IPS-15b (cell line): ENCODE measurements at regions not wholly inside any gene's neighbourhood (a gene's known extent, or its start where the extent isn't known, plus 50 kb on each side); places are given as distances from the start of the nearest gene placed in this dataset.
"Not testable (repeated sequence)": the region's sequence is repeated elsewhere in the genome, so short reads cannot be mapped to it uniquely, and the experiment has no call there.

ENCODE experiments used
- H3K27me3 ChIP-seq: one replicate; pipeline ENCODE4 v1.6.1; 2013; ENCODE audit warnings: low read length; ENCODE audit not compliant: control insufficient read depth, insufficient read depth
- H3K36me3 ChIP-seq: one replicate; pipeline ENCODE4 v1.6.1; 2013; ENCODE audit warnings: low read length; ENCODE audit not compliant: control insufficient read depth, insufficient read depth
- H3K4me1 ChIP-seq: one replicate; pipeline ENCODE4 v1.6.1; 2013; ENCODE audit warnings: mild to moderate bottlenecking, low read length; ENCODE audit not compliant: control insufficient read depth, insufficient read depth
- H3K4me3 ChIP-seq: one replicate; pipeline ENCODE4 v1.5.1; 2013; ENCODE audit warnings: low read depth, low read length
- H3K9ac ChIP-seq: one replicate; pipeline ENCODE4 v1.6.1; 2013; ENCODE audit warnings: low read depth, mild to moderate bottlenecking, low read length
- H3K9me3 ChIP-seq: one replicate; pipeline ENCODE4 v1.6.1; 2013; ENCODE audit warnings: mild to moderate bottlenecking, low read length; ENCODE audit not compliant: control insufficient read depth, insufficient read depth

DNA sequence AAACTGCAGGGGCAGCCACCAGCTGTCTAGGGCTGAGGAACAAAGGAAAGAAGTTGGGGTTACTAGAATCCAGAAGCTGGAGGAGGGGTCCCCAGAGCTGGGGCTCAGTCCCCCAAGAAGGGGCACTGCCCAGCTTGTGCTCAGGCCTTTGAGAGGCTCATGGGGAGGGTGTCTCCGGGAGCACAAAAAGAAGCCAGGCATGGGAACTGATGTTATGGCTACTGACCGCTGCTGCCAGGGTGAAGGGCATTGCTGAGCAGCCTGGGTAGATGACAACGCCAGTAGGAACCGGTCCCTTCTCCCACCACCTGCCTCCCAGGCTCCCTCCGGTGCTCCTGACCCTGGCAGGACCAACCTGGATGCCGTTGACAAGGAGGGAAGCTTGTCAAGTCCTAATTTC is 762.5 kb upstream of the TPTE start:
- no peak overlapping the region for H3K4me3 ChIP-seq
- peaks cover 83% of the 10 kb centered on the region for H3K9me3 ChIP-seq
- no peaks in the 10 kb centered on the region for H3K4me1 ChIP-seq
- no peaks in the 10 kb centered on the region for H3K27me3 ChIP-seq
- no peak overlapping the region for H3K9ac ChIP-seq
- no peaks in the 10 kb centered on the region for H3K36me3 ChIP-seq

DNA sequence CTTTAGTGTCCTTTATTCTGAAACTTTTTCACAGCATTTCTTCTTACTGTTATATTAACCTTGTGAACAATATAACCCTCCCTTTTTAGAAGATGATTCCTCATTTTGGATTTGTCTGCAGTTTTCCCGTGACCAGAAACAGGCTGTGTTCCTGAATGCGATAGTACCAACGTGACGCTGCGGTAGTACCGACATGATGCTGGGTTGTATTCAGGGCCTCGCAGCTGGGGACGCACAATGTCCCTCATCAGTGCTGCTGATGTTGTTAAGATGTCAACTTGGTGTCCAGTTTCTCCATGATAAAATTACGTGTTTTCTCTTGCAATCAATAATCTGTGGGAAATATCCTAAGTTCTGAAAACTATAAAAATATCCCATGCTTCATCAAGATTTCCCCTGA is 761.4 kb upstream of the TPTE start:
- no peak overlapping the region for H3K4me3 ChIP-seq
- peaks cover 82% of the 10 kb centered on the region for H3K9me3 ChIP-seq
- no peaks in the 10 kb centered on the region for H3K36me3 ChIP-seq
- no peaks in the 10 kb centered on the region for H3K27me3 ChIP-seq
- H3K9ac ChIP-seq = no peak overlapping the region
- H3K4me1 ChIP-seq = no peaks in the 10 kb centered on the region

DNA sequence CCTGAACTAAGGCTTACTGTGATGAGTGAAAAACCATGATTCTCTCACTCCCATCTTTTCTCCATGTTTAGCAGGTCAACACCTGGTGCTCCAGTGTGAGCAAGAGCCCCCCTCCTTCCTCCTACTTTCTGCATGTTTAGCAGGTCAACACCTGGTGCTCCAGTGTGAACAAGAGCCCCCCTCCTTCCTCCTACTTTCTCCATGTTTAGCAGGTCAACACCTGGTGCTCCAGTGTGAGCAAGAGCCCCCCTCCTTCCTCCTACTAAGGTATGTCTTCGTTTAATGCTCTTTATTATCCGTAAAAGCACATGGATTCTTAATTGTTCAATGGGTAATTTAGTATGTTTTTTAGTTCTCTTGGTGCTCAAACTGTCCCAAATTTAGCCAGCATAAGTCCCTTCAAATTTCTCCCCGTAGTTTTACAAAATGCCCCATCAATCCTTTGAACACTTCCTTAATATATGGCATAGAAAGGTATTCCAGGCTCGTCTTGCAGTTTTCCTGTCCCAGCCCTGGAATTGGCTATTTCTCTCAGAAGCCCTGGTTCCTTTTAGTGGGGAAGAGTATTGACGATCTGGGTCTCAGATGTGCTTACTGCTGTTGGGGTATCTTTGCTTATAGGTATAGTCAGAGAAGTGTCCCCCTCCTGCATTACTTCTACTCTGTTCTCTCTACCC is 760.8 kb upstream of the TPTE start:
- H3K4me3 ChIP-seq = no peak overlapping the region
- no peaks in the 10 kb centered on the region for H3K4me1 ChIP-seq
- peaks cover 82% of the 10 kb centered on the region for H3K9me3 ChIP-seq
- no peaks in the 10 kb centered on the region for H3K36me3 ChIP-seq
- no peak overlapping the region for H3K9ac ChIP-seq
- H3K27me3 ChIP-seq = no peaks in the 10 kb centered on the region

DNA sequence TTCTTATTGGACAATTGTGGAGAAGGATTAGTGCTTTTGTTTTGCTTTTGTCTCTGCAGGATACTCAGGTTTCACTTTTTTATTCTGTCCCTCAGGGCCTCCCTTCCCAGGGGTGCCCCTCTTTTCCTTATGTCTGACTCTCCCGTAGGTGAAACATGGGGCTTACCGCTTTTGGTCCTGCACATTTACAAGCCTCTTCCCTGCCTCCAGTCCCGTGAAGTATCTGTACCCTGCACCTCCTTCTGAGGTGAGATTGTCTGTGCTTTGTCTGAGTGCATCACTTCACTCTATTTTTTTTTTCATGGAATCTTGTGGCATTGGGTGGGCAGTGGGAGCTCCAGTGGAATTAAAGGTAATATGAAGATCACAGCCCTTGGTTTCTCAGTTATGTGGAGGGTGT is 758.1 kb upstream of the TPTE start:
- H3K36me3 ChIP-seq = no peaks in the 10 kb centered on the region
- no peaks in the 10 kb centered on the region for H3K4me1 ChIP-seq

GRCh38 chr21:9763807-9764206 is 757.6 kb upstream of the TPTE start:
- no peaks in the 10 kb centered on the region for H3K4me1 ChIP-seq
- H3K27me3 ChIP-seq = no peaks in the 10 kb centered on the region
- no peaks in the 10 kb centered on the region for H3K36me3 ChIP-seq
- peaks cover 82% of the 10 kb centered on the region for H3K9me3 ChIP-seq
- H3K9ac ChIP-seq = no peak overlapping the region
- H3K4me3 ChIP-seq = no peak overlapping the region

More for the DNA sequence above, 758.1 kb upstream of the TPTE start:
- Histone ChIP-seq H3K9ac (no peak overlapping the region), H3K9me3 (peaks cover 82% of the 10 kb centered on the region), H3K27me3 (no peaks in the 10 kb centered on the region), H3K4me3 (no peak overlapping the region)

DNA sequence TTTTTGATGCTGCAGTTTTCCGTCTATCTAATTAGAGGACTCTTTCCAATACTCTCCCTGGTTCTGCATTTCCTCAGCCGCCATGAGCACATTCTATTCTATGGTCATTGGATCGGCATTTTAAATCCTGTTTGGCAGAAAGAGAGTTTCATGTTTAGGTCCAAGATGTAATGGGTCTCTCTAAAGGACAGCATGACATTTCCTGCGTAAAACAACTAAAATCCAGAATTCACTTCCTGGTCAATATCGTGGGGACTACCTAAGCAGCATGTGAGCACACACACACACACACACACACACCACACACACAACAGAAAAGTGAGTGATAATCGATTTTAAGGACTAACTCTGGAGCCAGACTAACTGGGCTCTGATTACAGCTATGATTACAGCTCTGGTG is 757.1 kb upstream of the TPTE start:
- not testable (repeated sequence) for H3K36me3 ChIP-seq, H3K9ac ChIP-seq, H3K4me1 ChIP-seq, H3K27me3 ChIP-seq, H3K4me3 ChIP-seq
- H3K9me3 ChIP-seq = peaks cover 82% of the 10 kb centered on the region

- peaks cover 80% of the 10 kb centered on the region for H3K9me3 ChIP-seq
- not testable (repeated sequence) for H3K27me3 ChIP-seq, H3K4me1 ChIP-seq, H3K36me3 ChIP-seq, H3K9ac ChIP-seq, H3K4me3 ChIP-seq
Measured at GRCh38 chr21:9765538-9765937, 755.8 kb upstream of the TPTE start.

DNA sequence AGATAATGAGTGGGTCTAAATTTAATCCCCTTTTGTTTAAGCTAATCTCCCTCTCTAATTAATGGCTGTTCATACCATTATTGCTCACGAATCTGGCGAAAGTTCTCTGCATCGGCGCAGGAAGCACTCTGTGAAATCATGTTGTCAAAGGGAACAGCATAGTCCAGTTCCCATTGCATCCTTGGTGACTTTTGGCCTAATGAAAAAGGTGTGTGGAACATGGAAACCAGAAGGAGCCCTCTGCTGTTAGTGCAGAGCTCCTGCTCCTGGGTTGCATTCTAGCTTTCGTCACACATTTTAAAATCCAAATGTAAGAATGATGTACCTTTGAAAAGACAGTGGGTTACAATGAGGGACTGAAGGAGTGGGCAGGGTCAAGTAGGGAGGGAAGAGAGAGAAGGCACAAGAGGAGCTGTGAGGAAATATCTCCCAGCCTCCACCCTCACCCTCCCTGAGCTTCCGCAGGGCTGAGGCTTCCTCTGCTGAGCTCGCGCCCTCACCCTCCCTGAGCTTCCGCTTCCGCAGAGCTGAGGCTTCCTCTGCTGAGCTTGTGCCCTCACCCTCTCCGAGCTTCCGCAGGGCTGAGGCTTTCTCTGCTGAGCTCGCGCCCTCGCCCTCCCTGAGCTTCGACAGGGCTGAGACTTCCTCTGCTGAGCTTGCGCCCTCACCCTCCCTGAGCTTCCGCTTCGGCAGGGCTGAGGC is 754.3 kb upstream of the TPTE start:
- H3K9me3 ChIP-seq = peaks cover 82% of the 10 kb centered on the region

GRCh38 chr21:9767592-9768375 is 753.6 kb upstream of the TPTE start:
- Histone ChIP-seq H3K9ac (no peak overlapping the region), H3K4me1 (no peaks in the 10 kb centered on the region), H3K27me3 (no peaks in the 10 kb centered on the region), H3K36me3 (no peaks in the 10 kb centered on the region), H3K9me3 (peaks cover 82% of the 10 kb centered on the region), H3K4me3 (no peak overlapping the region)

More for the DNA sequence above, 754.3 kb upstream of the TPTE start:
- not testable (repeated sequence) for H3K4me3 ChIP-seq, H3K9ac ChIP-seq, H3K4me1 ChIP-seq, H3K36me3 ChIP-seq, H3K27me3 ChIP-seq

GRCh38 chr21:9768376-9769130 is 752.8 kb upstream of the TPTE start:
- not testable (repeated sequence) for H3K4me1 ChIP-seq, H3K36me3 ChIP-seq, H3K27me3 ChIP-seq, H3K4me3 ChIP-seq, H3K9ac ChIP-seq
- peaks cover 81% of the 10 kb centered on the region for H3K9me3 ChIP-seq

DNA sequence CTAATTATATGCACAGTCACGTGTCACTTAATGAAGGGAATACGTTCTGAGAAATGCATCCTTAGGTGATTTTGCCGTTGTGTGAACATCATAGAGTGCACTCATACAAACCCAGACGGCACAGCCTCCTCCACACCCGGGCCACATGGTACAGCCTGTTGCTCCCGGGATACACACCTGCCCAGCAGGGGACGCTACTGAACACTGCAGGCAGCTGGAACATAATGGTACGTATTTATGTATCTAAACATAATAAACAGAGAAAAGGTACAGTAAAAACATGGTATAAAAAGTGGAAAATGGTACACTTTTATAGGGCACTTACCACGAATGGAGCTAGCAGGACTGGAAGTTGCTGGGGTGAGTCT is 752.3 kb upstream of the TPTE start:
- H3K27me3 ChIP-seq, H3K36me3 ChIP-seq, H3K4me3 ChIP-seq, H3K4me1 ChIP-seq, H3K9ac ChIP-seq: not testable (repeated sequence)
- peaks cover 77% of the 10 kb centered on the region for H3K9me3 ChIP-seq
